ENCODE measurements at regions not wholly inside any gene's neighbourhood (a gene's known extent, or its start where the extent isn't known, plus 50 kb on each side); places are given as distances from the start of the nearest gene placed in this dataset.
"Not testable (repeated sequence)": the region's sequence is repeated elsewhere in the genome, so short reads cannot be mapped to it uniquely, and the experiment has no call there.

DNA sequence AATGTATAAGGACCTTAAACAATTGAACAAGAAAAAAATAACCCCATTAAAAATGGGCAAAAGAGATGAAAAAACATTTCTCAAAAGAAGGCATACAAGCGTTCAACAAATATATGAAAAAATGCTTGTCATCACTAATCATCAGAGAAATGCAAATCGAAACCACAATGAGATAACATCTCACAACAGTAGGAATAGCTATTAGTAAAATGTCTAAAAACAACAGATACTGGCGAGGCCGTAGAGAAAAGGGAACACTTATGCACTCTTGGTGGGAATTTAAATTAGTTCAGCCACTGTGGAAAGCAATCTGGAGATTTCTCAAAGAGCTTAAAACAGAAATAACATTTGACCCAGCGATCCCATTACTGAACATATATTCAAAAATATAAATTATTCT, 769.8 kb upstream of the MGAT4C start:
- TF ChIP-seq, protein P1, sequence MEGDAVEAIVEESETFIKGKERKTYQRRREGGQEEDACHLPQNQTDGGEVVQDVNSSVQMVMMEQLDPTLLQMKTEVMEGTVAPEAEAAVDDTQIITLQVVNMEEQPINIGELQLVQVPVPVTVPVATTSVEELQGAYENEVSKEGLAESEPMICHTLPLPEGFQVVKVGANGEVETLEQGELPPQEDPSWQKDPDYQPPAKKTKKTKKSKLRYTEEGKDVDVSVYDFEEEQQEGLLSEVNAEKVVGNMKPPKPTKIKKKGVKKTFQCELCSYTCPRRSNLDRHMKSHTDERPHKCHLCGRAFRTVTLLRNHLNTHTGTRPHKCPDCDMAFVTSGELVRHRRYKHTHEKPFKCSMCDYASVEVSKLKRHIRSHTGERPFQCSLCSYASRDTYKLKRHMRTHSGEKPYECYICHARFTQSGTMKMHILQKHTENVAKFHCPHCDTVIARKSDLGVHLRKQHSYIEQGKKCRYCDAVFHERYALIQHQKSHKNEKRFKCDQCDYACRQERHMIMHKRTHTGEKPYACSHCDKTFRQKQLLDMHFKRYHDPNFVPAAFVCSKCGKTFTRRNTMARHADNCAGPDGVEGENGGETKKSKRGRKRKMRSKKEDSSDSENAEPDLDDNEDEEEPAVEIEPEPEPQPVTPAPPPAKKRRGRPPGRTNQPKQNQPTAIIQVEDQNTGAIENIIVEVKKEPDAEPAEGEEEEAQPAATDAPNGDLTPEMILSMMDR (IDR thresholded peaks at IDR 0.05; ENCODE audit: insufficient read depth, low read depth, low read length, missing control alignments): no peak
- DNase-seq (ENCODE audit: low read depth): no peak
- no peak overlapping the region for H3K4me3 ChIP-seq (ENCODE audit: low read length)

DNA sequence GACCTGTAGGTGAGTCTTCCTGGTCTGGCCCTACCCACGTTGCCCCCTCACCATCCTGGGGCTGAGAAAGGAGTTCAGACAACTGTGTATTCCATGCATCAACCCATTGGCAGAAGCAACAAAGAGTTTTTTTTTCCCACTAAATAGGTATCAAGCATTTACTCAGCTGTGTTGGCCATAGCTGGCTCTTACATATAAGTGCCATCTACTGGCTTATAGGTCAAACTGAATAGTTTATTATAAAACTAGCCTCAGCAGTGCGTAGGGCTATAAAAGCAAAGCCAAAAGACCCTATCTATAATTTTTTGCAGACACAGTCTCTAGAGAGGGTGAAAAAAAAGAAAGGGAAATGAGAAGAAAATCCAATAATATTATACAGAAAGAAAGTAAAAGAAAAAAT, 765.2 kb upstream of the MGAT4C start:
- DNase-seq (ENCODE audit: low read depth): no peak
- no peak overlapping the region for H3K4me3 ChIP-seq (ENCODE audit: low read length)
- TF ChIP-seq, protein P1 (IDR thresholded peaks at IDR 0.05; ENCODE audit: insufficient read depth, low read depth, low read length, missing control alignments): no peak

DNA sequence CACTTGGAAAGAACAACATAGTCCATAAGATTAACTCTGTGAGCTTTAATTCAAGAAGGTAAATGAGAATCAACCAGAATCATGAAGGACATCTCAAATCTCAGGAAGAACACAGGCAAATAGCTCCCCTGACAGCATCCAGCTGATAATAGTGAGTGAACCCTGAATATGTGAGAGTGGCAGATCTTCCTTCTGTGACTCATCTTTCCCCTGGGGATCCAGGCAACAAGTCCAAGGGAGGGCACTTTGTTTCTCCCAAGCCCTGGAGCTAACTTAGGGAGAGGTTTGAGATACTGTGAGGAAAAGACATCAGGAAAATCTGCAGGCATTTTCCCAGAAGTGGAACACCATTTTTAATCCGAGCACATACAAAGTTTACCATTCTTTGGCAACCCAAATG, 763.9 kb upstream of the MGAT4C start:
- DNase-seq (ENCODE audit: low read depth): peak; percentile 53
- H3K4me3 ChIP-seq (ENCODE audit: low read length): no peak overlapping the region
- TF ChIP-seq, protein P1 (IDR thresholded peaks at IDR 0.05; ENCODE audit: insufficient read depth, low read depth, low read length, missing control alignments): no peak

DNA sequence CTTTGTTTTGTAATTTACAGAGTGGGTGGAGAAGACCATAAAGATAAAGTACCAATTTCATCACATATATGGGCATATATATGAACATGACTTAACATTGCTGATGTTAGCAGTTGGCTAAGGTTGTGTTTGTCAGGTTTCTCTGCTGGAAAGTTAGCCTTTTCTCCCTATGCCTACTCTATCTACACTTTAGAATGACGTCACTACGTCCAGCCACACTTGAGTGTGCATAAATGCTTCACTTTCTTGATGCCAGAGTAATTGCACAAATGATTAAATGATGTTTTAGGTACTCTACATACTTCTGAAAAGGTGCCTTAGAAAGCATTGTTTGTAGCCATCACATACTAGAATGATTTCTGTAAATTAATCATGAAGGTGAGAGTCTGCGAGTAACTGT, 759.2 kb upstream of the MGAT4C start:
- H3K4me3 ChIP-seq (ENCODE audit: low read length): no peak overlapping the region
- TF ChIP-seq, protein P1 (IDR thresholded peaks at IDR 0.05; ENCODE audit: insufficient read depth, low read depth, low read length, missing control alignments): no peak
- DNase-seq (ENCODE audit: low read depth): no peak

DNA sequence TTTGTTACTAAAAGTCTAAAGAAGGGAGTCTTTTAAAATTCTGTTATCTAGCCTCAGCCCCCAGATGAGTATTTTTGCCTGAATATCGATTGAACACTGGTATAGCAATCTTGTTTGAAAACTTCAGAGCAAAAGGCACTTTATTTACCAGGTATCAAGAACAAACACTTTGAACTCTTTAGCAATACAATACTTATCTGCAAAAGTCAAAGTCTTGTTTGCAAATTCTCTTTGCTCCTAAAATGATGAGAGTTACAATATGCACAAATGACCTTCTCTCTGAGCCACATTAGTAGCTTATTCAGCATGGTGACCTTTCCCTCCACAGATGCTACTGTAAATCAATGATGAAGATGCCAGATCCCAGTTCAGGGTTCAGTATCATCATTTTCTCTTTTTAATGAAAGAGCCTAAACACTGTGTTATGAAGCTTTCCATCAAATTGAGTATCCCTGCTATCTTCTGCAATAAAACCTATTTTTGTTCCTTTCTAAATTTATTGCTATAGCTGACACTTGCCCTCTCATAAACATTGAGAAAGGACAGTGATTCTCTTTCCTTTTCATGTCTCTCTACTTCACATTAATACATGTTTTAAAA, 752.7 kb upstream of the MGAT4C start:
- no peak for DNase-seq (ENCODE audit: low read depth)
- no peak overlapping the region for H3K4me3 ChIP-seq (ENCODE audit: low read length)
- TF ChIP-seq, protein P1 (IDR thresholded peaks at IDR 0.05; ENCODE audit: insufficient read depth, low read depth, low read length, missing control alignments): no peak

DNA sequence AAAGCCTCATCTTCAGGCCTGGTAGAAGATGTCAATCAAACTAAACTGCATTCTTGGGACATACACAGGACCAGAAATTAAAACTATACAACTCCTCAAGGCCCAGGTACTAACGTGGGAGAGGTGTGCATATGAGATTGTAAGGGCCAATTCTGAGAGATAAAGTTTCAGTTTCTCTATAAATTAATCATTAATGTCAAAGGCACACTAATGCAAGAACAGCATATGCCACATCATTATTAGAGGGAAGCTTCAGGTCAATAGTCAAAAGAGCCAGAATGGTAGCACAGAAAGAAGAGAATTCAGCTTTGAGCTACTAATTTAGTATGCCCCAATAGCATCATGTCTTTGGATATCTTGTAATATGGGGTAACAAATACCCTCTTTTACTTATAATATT, 744.9 kb upstream of the MGAT4C start:
- DNase-seq (ENCODE audit: low read depth): no peak
- TF ChIP-seq, protein P1 (IDR thresholded peaks at IDR 0.05; ENCODE audit: insufficient read depth, low read depth, low read length, missing control alignments): no peak
- no peak overlapping the region for H3K4me3 ChIP-seq (ENCODE audit: low read length)

DNA sequence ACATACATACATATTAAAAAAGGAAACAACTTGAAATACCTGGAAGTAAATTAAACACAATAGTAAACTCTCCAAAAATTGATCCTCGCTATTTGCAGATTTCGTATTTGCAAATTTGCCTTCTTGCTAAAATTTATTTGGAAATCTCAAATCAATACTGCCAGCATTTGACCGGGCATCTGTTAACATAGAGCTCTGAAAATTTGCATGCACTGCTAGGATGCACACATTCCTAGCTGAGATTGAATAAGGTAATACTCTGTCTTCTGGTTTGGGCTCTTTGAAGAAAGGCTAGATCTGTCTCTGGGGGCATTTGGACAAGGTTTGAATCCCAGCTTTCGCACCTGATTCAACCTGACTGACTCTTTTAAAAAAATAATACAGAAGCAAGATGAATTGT, 729.1 kb upstream of the MGAT4C start:
- H3K4me3 ChIP-seq (ENCODE audit: low read length): no peak overlapping the region
- DNase-seq (ENCODE audit: low read depth): no peak
- TF ChIP-seq, protein P1 (IDR thresholded peaks at IDR 0.05; ENCODE audit: insufficient read depth, low read depth, low read length, missing control alignments): no peak

DNA sequence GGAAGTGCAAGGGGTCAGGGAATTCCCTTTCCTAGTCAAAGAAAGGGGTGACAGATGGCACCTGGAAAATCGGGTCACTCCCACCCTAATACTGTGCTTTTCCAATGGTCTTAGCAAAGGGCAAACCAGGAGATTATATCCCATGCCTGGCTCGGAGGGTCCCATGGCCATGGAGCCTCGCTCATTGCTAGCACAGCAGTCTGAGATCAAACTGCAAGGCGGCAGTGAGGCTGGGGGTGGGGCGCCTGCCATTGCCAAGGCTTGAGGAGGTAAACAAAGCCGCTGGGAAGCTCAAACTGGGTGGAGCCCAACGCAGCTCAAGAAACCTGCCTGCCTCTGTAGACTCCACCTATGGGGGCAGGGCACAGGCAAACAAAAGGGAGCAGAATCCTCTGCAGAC, 714.4 kb upstream of the MGAT4C start:
- not testable (repeated sequence) for DNase-seq (ENCODE audit: low read depth); H3K4me3 ChIP-seq (ENCODE audit: low read length)
